Epithelial cell of esophagus (primary cell): ENCODE measurements at regions not wholly inside any gene's neighbourhood (a gene's known extent, or its start where the extent isn't known, plus 50 kb on each side); places are given as distances from the start of the nearest gene placed in this dataset.

Source experiments
- DNase-seq: peaks from one replicate; pipeline ENCODE4 v3.0.0; 2010; ENCODE audit warnings: low read depth
- H3K4me3 ChIP-seq: 2 replicates; pipeline ENCODE4 v1.5.1; 2011; ENCODE audit warnings: mild to moderate bottlenecking, low read length, control low read depth
- TF ChIP-seq, protein P1 (sequence below): IDR thresholded peaks from 2 replicates; pipeline ENCODE4 v1.5.1; 2011; ENCODE audit warnings: low read depth, mild to moderate bottlenecking, low read length, control low read depth, inconsistent platforms; ENCODE audit not compliant: insufficient read depth; ENCODE audit errors: missing control alignments

DNA sequence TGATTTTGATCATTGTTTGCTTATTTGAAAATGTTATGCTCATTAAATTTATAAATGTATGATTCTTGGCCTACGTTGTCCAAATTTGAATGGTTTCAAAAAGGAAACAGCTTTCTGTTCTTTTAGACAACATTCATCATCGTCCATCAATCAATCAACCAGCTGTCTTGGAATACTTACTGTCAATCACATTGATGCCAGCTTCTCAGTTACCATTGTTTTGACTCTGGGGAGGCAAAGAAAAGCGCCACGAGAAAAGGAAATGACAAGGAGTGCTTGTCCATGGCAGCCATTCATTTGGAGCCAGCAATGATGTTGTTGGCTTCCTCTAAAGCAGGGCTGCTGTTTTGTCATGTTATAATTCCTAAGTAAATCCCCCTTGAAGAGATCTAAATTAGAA lies 62.2 kb upstream of the TP63 start:
- DNase-seq, result no peak
- H3K4me3 ChIP-seq, result no peak overlapping the region
- TF ChIP-seq, protein P1, sequence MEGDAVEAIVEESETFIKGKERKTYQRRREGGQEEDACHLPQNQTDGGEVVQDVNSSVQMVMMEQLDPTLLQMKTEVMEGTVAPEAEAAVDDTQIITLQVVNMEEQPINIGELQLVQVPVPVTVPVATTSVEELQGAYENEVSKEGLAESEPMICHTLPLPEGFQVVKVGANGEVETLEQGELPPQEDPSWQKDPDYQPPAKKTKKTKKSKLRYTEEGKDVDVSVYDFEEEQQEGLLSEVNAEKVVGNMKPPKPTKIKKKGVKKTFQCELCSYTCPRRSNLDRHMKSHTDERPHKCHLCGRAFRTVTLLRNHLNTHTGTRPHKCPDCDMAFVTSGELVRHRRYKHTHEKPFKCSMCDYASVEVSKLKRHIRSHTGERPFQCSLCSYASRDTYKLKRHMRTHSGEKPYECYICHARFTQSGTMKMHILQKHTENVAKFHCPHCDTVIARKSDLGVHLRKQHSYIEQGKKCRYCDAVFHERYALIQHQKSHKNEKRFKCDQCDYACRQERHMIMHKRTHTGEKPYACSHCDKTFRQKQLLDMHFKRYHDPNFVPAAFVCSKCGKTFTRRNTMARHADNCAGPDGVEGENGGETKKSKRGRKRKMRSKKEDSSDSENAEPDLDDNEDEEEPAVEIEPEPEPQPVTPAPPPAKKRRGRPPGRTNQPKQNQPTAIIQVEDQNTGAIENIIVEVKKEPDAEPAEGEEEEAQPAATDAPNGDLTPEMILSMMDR, result no peak

DNA sequence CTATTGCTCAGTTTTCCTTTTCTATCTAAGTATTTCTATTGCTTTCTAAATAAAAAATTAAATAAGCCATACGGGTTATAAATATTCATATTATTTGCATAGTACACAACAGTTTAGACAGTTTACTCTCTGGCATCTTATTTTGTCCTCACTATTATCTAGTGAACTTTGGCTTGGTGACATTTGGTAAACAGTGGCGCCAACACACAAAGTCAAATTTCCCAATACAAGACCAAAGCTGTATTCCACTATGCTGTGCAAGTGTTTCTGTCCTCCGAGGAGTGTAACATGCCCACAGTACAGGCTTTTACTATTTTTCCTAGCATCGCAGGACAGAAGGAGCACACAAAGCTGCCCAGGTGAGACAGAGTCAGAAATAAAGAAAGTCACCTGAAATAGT lies 61.7 kb upstream of the TP63 start:
- no peak overlapping the region for H3K4me3 ChIP-seq
- TF ChIP-seq, protein P1, result no peak
- DNase-seq, result no peak

DNA sequence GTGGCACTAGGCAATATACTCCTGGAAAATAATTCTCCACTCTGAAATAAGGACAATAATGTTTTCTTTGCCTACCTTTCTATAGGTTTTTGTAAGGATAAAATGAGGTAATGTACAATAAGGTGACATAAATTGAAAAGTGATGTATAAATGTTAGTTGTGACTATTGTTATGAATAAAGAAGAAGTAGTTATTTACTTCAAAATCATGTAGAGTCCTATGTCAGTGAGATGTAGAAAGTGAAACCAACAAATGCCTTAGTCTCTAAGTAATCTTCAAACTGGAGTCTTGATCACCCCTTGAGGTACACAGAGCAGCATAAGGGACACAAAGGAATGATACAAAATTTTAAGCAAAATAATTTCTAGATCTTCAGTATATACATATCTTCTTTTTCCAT lies 60.3 kb upstream of the TP63 start:
- no peak for DNase-seq
- H3K4me3 ChIP-seq, result no peak overlapping the region
- TF ChIP-seq, protein P1, result no peak

DNA sequence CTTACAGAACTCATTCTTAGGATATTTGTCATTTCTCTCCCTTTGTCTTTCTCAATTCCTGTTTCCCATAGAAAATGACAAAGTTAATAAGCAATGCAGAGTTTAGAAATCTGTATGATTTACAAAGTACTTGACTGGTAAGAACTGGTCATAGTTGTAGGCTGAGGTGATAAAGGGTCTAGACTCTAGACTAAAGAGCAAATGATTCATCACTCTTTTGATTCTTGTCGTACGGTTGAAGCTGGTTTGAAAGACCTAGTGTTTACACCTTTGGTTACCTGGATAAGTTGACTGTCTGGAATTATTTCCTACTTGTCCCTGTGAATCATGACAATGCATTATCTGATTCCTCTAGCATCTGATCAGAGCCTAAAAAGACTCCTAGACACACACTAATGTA lies 58.9 kb upstream of the TP63 start:
- peak; percentile 90 for DNase-seq
- TF ChIP-seq, protein P1, result no peak

DNA sequence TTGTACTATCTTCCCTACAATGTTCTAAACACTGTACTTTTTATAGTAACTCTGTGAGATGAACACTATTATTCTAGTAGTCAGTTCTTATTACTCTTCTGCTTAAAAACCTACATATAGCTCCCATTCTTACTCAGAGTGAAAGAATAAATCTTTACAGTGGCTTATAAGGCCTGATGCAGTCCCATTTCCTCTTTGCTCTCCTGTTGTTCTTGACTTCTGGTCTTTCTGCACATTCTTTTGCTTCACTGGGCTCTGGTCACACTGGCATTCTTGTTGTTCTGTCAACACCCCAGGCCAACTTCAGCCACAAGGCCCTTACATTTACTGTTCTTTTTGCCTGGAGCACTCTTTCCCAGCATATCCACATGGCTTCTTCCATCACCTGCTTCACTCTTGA lies 58.2 kb upstream of the TP63 start:
- no peak for DNase-seq
- TF ChIP-seq, protein P1, result no peak
- H3K4me3 ChIP-seq, result no peak overlapping the region

More for the DNA sequence above, 58.9 kb upstream of the TP63 start:
- no peak overlapping the region for H3K4me3 ChIP-seq

DNA sequence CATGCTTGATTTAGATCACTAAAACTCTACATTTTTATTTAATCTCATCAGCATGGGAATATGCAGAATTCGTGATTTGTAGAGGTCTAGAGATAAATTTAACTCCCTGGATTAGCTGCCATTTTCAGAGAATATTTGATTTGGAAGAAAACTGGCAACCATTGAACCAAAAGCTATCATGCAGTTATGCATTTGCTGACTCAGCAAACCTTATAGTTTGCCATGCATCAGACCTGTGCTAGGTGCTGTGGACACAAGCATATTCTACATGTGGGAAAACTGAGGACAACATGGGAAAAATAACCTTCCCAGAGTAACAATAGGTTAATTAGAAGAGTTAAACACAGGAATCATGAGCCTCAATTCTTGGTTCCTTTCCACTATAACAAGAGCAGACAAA lies 54.7 kb upstream of the TP63 start:
- no peak overlapping the region for H3K4me3 ChIP-seq
- no peak for DNase-seq
- TF ChIP-seq, protein P1, result no peak

DNA sequence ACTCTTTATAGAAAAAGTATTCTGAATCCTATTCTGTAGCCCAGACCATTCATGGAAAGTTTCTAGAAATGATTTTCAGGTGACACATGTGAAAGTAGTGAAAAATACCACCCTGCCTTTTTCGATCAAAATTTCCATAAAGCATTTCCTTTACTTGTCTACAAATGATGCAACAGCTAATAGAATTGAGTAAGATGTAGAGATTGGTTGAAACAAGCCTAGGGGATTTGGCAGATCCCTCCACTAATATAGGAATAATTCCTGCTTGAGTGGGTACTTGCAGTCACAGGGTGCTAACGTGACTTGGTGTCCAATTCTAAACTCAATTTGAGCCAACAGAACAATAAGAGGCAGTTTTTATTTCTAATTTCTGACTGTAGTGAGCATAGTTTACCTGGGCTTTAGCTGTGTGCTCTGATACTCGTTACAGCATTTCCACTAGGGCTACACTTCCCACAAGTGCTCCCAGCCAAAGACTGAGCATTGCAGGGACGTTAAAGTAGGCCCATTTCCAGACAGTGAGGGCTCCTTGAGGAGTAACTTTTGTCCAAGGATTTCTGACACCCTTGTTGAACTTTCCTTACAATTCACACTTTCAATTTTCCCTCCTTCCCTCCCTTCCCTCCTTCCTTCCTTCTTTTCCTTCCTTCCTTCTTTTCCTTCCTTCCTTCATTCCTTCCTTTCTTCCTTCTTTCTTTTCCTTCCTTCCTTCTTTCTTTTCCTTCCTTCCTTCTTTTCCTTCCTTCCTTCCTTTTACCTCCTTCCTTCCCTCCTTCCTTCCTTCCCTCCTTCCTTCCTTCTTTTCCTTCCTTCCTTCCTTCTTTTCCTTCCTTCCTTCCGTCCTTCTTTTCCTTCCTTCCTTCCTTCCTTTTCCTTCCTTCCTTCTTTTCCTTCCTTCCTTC lies 53.9 kb upstream of the TP63 start:
- DNase-seq, result no peak
- TF ChIP-seq, protein P1, result no peak

More for the DNA sequence above, 53.9 kb upstream of the TP63 start:
- no peak overlapping the region for H3K4me3 ChIP-seq
